PC-9 (cell line): ENCODE measurements at regions not wholly inside any gene's neighbourhood (a gene's known extent, or its start where the extent isn't known, plus 50 kb on each side); places are given as distances from the start of the nearest gene placed in this dataset.

Experiments used
- EZH2 ChIP-seq: fragments of 200-600 bp; sonication (generic); IDR thresholded peaks from 2 replicates; pipeline ENCODE4 v1.8.0; 2017; ENCODE audit warnings: antibody characterized with exemption, low read depth
- TF ChIP-seq, protein P1 (sequence below): fragments of 200-600 bp; sonication (generic); conservative IDR thresholded peaks from 2 replicates; pipeline ENCODE4 v1.6.1; 2017; ENCODE audit warnings: mixed run types, antibody characterized with exemption, mild to moderate bottlenecking, moderate library complexity

DNA sequence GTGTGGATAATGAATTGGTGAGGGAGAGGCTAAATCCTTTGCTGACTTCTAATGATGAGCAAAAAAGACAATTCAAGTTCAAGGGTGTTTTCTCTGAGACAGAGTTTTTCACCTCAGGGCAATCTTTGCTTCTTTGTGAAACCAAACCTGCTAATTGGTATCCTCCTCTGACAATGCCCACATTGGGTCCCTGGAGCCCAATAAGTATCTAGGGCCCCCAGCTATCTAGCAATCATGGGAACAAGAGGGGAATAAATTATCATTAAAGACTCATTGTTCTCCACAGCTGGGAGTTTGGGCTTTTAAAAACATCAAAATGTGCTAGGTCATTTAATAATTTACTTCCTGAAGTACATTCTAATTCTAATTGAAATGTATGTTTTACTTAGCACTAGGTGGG is 227.3 kb downstream of the TMEM167A start:
- TF ChIP-seq EZH2 = no peak
- TF ChIP-seq, protein P1, sequence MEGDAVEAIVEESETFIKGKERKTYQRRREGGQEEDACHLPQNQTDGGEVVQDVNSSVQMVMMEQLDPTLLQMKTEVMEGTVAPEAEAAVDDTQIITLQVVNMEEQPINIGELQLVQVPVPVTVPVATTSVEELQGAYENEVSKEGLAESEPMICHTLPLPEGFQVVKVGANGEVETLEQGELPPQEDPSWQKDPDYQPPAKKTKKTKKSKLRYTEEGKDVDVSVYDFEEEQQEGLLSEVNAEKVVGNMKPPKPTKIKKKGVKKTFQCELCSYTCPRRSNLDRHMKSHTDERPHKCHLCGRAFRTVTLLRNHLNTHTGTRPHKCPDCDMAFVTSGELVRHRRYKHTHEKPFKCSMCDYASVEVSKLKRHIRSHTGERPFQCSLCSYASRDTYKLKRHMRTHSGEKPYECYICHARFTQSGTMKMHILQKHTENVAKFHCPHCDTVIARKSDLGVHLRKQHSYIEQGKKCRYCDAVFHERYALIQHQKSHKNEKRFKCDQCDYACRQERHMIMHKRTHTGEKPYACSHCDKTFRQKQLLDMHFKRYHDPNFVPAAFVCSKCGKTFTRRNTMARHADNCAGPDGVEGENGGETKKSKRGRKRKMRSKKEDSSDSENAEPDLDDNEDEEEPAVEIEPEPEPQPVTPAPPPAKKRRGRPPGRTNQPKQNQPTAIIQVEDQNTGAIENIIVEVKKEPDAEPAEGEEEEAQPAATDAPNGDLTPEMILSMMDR = no peak
